GM21526 (cell line): ENCODE measurements at regions not wholly inside any gene's neighbourhood (a gene's known extent, or its start where the extent isn't known, plus 50 kb on each side); places are given as distances from the start of the nearest gene placed in this dataset.
A peak's percentile ranks its signal among the peaks of the same experiment; 100 is the strongest.
"Not testable (repeated sequence)": the region's sequence is repeated elsewhere in the genome, so short reads cannot be mapped to it uniquely, and the experiment has no call there.

Experiments used
- ATAC-seq: cut with Tn5 transposase; IDR thresholded peaks from one replicate; pipeline ENCODE4 v1.9.1; 2021; ENCODE audit warnings: moderate library complexity; ENCODE audit not compliant: unreplicated experiment, low FRiP score

DNA sequence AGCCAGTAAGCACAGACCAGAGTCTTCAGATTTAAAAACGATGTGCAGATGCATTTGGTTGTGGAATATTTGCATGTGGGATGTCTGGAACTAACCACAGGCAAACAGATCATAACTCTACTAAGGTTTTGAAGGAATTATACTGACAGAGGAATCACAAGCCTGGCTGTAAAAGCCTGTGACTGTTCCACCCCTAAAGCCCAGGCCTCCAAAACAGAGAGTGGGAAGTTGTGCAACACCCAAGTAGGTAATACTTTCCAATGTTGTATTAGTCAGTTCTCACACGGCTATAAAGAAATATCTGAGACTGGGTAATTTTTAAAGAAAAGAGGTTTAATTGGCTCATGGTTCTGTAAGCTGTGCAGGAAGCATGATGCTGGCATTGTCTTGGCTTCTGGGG, 68.1 kb upstream of the DCD start:
- no peak for ATAC-seq

DNA sequence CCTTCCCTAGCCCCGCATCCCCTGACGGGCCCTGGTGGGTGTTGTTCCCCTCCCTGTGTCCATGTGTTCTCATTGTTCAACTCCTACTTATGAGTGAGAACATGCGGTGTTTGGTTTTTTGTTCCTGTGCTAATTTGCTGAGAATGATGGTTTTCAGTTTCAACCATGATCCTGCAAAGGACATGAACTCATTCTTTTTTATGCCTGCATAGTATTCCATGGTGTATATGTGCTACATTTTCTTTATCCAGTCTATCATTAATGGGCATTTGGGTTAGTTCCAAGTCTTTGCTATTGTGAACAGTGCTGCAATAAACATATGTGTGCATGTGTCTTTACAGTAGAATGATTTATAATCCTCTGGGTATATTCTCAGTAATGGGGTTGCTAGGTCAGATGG, 65.7 kb upstream of the DCD start:
- not testable (repeated sequence) for ATAC-seq

DNA sequence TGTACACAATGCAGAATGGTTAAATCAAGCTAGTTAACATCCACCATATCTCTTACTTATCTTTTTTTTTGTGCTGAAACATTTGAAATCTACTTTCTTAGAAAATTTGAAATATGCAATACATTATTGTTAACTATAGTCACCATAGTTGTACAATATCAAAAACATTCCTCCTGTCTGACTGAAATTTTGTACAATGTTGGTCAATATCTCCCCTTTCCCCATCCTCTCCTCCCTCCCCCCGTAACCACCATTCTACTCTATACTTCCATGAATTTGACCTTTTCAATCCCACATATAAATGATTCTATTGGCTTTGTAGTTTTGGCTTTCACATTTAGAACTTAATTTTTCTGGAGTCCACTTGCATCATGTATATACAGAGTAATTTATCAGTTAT, 63.5 kb upstream of the DCD start:
- no peak for ATAC-seq

DNA sequence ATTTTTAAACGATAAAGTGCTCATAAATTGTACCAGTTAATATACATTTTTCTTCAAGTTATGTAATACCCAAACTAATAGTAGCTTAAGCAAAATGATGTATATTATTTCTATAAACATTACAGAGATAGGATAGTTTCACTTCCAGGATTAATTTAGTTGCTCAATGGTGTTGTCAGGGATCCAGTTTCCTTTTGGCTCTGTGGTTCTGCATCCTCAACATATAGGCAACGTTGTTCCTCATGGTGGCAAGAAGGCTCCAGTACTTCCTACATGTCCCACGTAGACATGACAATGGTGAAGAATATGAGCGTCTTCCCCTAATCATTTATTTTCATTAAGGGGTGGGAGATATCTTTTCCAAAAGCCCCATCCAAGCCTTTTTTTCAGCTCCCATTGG, 60.7 kb upstream of the DCD start:
- ATAC-seq: no peak

DNA sequence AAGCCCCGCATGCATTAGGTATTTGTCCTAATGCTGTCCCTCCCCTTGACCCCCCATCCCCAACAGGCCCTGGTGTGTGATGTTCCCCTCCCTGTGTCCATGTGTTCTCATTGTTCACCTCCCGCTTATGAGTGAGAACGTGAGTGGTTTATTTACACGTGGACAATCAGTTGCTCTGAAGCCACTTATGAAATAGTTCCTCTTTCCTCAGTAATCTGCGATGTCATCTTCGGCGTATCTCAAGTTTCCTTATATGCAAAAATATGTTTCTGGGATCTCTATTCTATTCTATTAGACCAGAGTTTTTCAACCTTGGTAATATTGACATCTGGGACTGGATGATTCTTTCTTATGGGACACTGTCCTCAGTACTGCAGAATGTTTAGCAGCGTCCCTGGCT, 56.0 kb upstream of the DCD start:
- no peak for ATAC-seq

DNA sequence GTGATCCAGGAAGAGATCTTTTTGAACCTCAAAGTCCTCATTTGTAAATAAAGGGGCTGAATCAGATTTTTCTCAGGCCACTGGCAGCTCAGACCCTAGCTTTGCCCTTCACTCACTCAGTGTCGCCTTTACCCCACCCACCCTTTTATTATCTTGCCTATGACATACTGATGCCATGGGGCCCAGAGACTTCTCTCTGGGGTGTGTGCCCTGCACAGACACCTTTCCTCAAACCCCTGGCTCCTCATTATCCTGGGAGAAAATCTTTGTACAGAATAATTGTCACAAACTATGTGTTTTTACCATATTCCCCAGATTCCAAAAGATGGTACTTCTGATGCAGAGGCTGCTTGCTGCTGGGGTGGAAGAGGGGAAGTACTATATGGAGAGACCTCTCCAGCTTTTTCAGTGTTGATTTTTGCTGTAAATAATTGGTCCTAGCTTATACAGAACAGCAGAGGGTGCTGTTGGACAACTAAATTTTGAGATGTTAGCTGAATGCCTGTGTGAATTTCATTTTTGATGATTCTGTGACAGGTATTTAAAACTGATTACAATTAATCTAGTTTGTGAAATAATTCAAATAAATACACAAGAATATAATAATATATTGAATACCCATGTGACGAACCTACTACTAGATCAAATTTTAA, 53.9 kb upstream of the DCD start:
- peak; percentile 50 for ATAC-seq

DNA sequence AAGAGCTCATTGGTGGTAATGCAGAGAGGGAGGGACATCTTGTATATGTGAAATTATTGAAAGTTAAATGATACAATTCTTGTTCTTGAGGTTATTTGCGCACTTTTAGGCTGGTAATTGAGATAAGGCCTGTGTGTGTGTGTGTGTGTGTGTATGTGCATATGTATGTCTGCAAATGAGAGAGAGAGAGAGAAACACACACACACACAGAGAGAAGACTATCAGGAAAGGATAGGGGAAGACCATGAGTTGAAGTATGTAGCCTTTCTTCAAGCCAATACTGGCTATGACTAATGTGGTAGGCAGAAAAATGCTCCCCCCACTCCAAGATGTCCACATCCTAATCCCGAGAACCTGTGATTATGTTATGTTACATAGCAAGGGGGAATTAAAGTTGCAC, 52.7 kb upstream of the DCD start:
- ATAC-seq: no peak

DNA sequence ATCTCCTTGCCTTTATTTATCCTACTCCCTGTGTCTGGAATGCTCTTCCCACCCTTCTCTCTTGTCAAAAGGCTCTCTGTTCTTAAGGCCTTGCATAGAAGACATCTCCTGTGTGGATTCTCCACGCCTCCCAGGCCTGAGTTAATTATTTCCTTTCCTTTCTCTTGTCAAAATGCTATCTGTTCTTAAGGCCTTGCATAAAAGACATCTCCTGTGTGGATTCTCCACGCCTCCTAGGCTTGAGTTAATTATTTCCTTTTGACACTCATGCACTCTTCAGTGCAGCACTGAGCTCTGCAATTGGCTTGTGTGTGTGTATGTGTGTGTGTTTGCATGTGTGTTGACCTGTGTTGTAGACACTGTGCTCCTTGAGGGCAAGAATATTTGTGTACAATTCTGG, 52.1 kb upstream of the DCD start:
- ATAC-seq: no peak
